Large intestine (tissue), 3 donors: ENCODE measurements at regions not wholly inside any gene's neighbourhood (a gene's known extent, or its start where the extent isn't known, plus 50 kb on each side); places are given as distances from the start of the nearest gene placed in this dataset.

Experiments used
- DNase-seq, 2 donors: peaks; one replicate each; pipeline versions ENCODE4 v3.0.0 to v3.0.0-alpha.2; 2013
- H3K27ac ChIP-seq: one replicate; pipeline ENCODE4 v1.5.1; 2013; ENCODE audit warnings: low read length
- H3K27me3 ChIP-seq: 2 replicates; pipeline ENCODE4 v1.6.1; 2013; ENCODE audit warnings: low read length; ENCODE audit not compliant: control insufficient read depth, insufficient read depth
- H3K36me3 ChIP-seq: 2 replicates; pipeline ENCODE4 v1.6.1; 2013; ENCODE audit warnings: low read length; ENCODE audit not compliant: control insufficient read depth, insufficient read depth
- H3K4me1 ChIP-seq: one replicate; pipeline ENCODE4 v1.6.1; 2013; ENCODE audit warnings: low read length; ENCODE audit not compliant: control insufficient read depth, insufficient read depth
- H3K4me3 ChIP-seq: one replicate; pipeline ENCODE4 v1.5.1; 2013; ENCODE audit warnings: low read length
- H3K9me3 ChIP-seq: one replicate; pipeline ENCODE4 v1.6.1; 2013; ENCODE audit warnings: mild to moderate bottlenecking, low read depth, low read length, moderate library complexity; ENCODE audit not compliant: control insufficient read depth
- WGBS: methylation state at CpG from one replicate; pipeline ENCODE4 v1.1.5; 2013; ENCODE audit warnings: low lambda C conversion rate; ENCODE audit not compliant: insufficient coverage; 5-methylcytosine and 5-hydroxymethylcytosine counted together

- H3K27me3 ChIP-seq = no peaks in the 10 kb centered on the region
- H3K4me1 ChIP-seq = no peaks in the 10 kb centered on the region
- no peak overlapping the region for H3K27ac ChIP-seq
- no peaks in the 10 kb centered on the region for H3K9me3 ChIP-seq
- no CpG with 5 or more reads among the region's 7 CpGs for WGBS
- DNase-seq = no peak
- no peak overlapping the region for H3K4me3 ChIP-seq
- no peaks in the 10 kb centered on the region for H3K36me3 ChIP-seq
Observed at GRCh38 chrX:104435249-104435648, 130.8 kb upstream of the IL1RAPL2 start.

- Histone ChIP-seq H3K36me3 (no peaks in the 10 kb centered on the region), H3K4me1 (no peaks in the 10 kb centered on the region), H3K4me3 (no peak overlapping the region), H3K9me3 (no peaks in the 10 kb centered on the region), H3K27me3 (no peaks in the 10 kb centered on the region), H3K27ac (no peak overlapping the region)
- DNase-seq = peak in 1 of 2 donors; percentile 6
- WGBS = no CpG with 5 or more reads among the region's 3 CpGs
Observed at GRCh38 chrX:104432321-104432720, 133.7 kb upstream of the IL1RAPL2 start.

GRCh38 chrX:104430742-104431119, 135.3 kb upstream of the IL1RAPL2 start:
- WGBS = no CpG with 5 or more reads among the region's 1 CpG
- no peak overlapping the region for H3K27ac ChIP-seq
- no peak for DNase-seq
- no peaks in the 10 kb centered on the region for H3K9me3 ChIP-seq
- no peaks in the 10 kb centered on the region for H3K36me3 ChIP-seq
- H3K4me3 ChIP-seq = no peak overlapping the region
- no peaks in the 10 kb centered on the region for H3K4me1 ChIP-seq
- H3K27me3 ChIP-seq = no peaks in the 10 kb centered on the region

- no CpG with 5 or more reads among the region's 4 CpGs for WGBS
- no peaks in the 10 kb centered on the region for H3K9me3 ChIP-seq
- no peaks in the 10 kb centered on the region for H3K36me3 ChIP-seq
- no peak overlapping the region for H3K4me3 ChIP-seq
- no peaks in the 10 kb centered on the region for H3K27me3 ChIP-seq
- DNase-seq = no peak
- no peak overlapping the region for H3K27ac ChIP-seq
- no peaks in the 10 kb centered on the region for H3K4me1 ChIP-seq
Observed at GRCh38 chrX:104430072-104430741, 135.8 kb upstream of the IL1RAPL2 start.

- H3K4me3 ChIP-seq = no peak overlapping the region
- no peaks in the 10 kb centered on the region for H3K27me3 ChIP-seq
- no peaks in the 10 kb centered on the region for H3K36me3 ChIP-seq
- DNase-seq = no peak
- no peak overlapping the region for H3K27ac ChIP-seq
- no peaks in the 10 kb centered on the region for H3K9me3 ChIP-seq
- H3K4me1 ChIP-seq = no peaks in the 10 kb centered on the region
- no CpG with 5 or more reads among the region's 2 CpGs for WGBS
Observed at GRCh38 chrX:104428231-104428630, 137.8 kb upstream of the IL1RAPL2 start.

GRCh38 chrX:104427693-104428092, 138.3 kb upstream of the IL1RAPL2 start:
- H3K27ac ChIP-seq = no peak overlapping the region
- H3K9me3 ChIP-seq = no peaks in the 10 kb centered on the region
- H3K36me3 ChIP-seq = no peaks in the 10 kb centered on the region
- DNase-seq = peak in 1 of 2 donors; percentile 15
- no peaks in the 10 kb centered on the region for H3K4me1 ChIP-seq
- no CpG with 5 or more reads among the region's 3 CpGs for WGBS
- no peak overlapping the region for H3K4me3 ChIP-seq
- H3K27me3 ChIP-seq = no peaks in the 10 kb centered on the region

GRCh38 chrX:104427073-104427472, 138.9 kb upstream of the IL1RAPL2 start:
- H3K36me3 ChIP-seq = no peaks in the 10 kb centered on the region
- no peaks in the 10 kb centered on the region for H3K27me3 ChIP-seq
- H3K4me3 ChIP-seq = no peak overlapping the region
- no peak overlapping the region for H3K27ac ChIP-seq
- no peaks in the 10 kb centered on the region for H3K4me1 ChIP-seq
- no CpG with 5 or more reads among the region's 6 CpGs for WGBS
- no peak for DNase-seq
- no peaks in the 10 kb centered on the region for H3K9me3 ChIP-seq

- 83% methylated on average over 1 of the region's 4 CpGs for WGBS
- no peak overlapping the region for H3K27ac ChIP-seq
- DNase-seq = no peak
- H3K4me1 ChIP-seq = no peaks in the 10 kb centered on the region
- H3K36me3 ChIP-seq = no peaks in the 10 kb centered on the region
- no peaks in the 10 kb centered on the region for H3K9me3 ChIP-seq
- no peak overlapping the region for H3K4me3 ChIP-seq
- no peaks in the 10 kb centered on the region for H3K27me3 ChIP-seq
Observed at GRCh38 chrX:104420907-104421306, 145.1 kb upstream of the IL1RAPL2 start.

GRCh38 chrX:104419926-104420325, 146.1 kb upstream of the IL1RAPL2 start:
- no peak for DNase-seq
- Histone ChIP-seq H3K27ac (no peak overlapping the region), H3K27me3 (no peaks in the 10 kb centered on the region), H3K36me3 (no peaks in the 10 kb centered on the region), H3K4me3 (no peak overlapping the region), H3K9me3 (no peaks in the 10 kb centered on the region), H3K4me1 (no peaks in the 10 kb centered on the region)
- WGBS = no CpG with 5 or more reads among the region's 2 CpGs

GRCh38 chrX:104419211-104419610, 146.8 kb upstream of the IL1RAPL2 start:
- WGBS = no CpG with 5 or more reads among the region's 1 CpG

GRCh38 chrX:104411800-104412199, 154.2 kb upstream of the IL1RAPL2 start:
- Histone ChIP-seq H3K4me3 (no peak overlapping the region), H3K4me1 (no peaks in the 10 kb centered on the region), H3K27me3 (no peaks in the 10 kb centered on the region), H3K27ac (no peak overlapping the region), H3K36me3 (no peaks in the 10 kb centered on the region), H3K9me3 (no peaks in the 10 kb centered on the region)
- WGBS = no CpG with 5 or more reads among the region's 3 CpGs
- no peak for DNase-seq

More at GRCh38 chrX:104419211-104419610, 146.8 kb upstream of the IL1RAPL2 start:
- no peaks in the 10 kb centered on the region for H3K36me3 ChIP-seq
- H3K9me3 ChIP-seq = no peaks in the 10 kb centered on the region
- no peaks in the 10 kb centered on the region for H3K4me1 ChIP-seq
- no peak for DNase-seq
- no peak overlapping the region for H3K27ac ChIP-seq
- no peak overlapping the region for H3K4me3 ChIP-seq
- H3K27me3 ChIP-seq = no peaks in the 10 kb centered on the region
